ENCODE measurements at regions not wholly inside any gene's neighbourhood (a gene's known extent, or its start where the extent isn't known, plus 50 kb on each side); places are given as distances from the start of the nearest gene placed in this dataset.

GRCh38 chr12:67757651-67758050, 109.1 kb downstream of the DYRK2 start:
- Histone ChIP-seq H3K56ac (replicated peaks; ENCODE audit: insufficient read length, low read depth, low read length) (no peak overlapping the region), H3K14ac (ENCODE audit: insufficient read length) (no peak overlapping the region), H2AFZ (ENCODE audit: low read length) (no peak overlapping the region), H4K20me1 (replicated peaks in 1 of 2; ENCODE audit: control insufficient read depth in 1 of 2, insufficient read depth in 2 of 2, low read length in 2 of 2) (no peaks in the 10 kb centered on the region), H3K4me2 (ENCODE audit: insufficient read depth in 1 of 2, low read depth in 2 of 2, low read length in 2 of 2) (no peak overlapping the region), H3K23ac (ENCODE audit: insufficient read length) (no peak overlapping the region), H3K79me1 (ENCODE audit: low read depth, low read length) (no peaks in the 10 kb centered on the region), H2AK5ac (ENCODE audit: low read depth, low read length) (no peak overlapping the region), H3K23me2 (ENCODE audit: low read depth, low read length) (no peaks in the 10 kb centered on the region), H3K79me2 (ENCODE audit: control insufficient read depth in 1 of 2, insufficient read depth in 2 of 2, low read length in 2 of 2) (no peaks in the 10 kb centered on the region), H2BK12ac (ENCODE audit: low read depth, low read length) (no peak overlapping the region), H4K91ac (replicated peaks; ENCODE audit: insufficient read length, low read length) (no peak overlapping the region), H4K5ac (ENCODE audit: insufficient read length, low read depth, low read length) (no peak overlapping the region), H2BK5ac (ENCODE audit: low read depth, low read length) (no peak overlapping the region), H3K9ac (replicated peaks in 1 of 4; ENCODE audit: extremely low read depth in 1 of 4, low read depth in 3 of 4, low read length in 3 of 4) (no peak overlapping the region), H3K36me3 (ENCODE audit: control insufficient read depth in 2 of 4, insufficient read depth in 4 of 4, low read length in 3 of 4) (no peaks in the 10 kb centered on the region), H4K8ac (ENCODE audit: extremely low read depth, insufficient read depth, low read length) (no peak overlapping the region), H3K9me3 (ENCODE audit: insufficient read depth in 2 of 2, low read depth in 1 of 2, low read length in 1 of 2) (no peaks in the 10 kb centered on the region), H3K4me3 (ENCODE audit: extremely low read depth in 1 of 4, insufficient read depth in 2 of 4, low read depth in 3 of 4, low read length in 4 of 4) (no peak overlapping the region), H3K4ac (replicated peaks; ENCODE audit: insufficient read length, low read depth, low read length) (no peak overlapping the region), H3K27me3 (replicated peaks in 1 of 4; ENCODE audit: control insufficient read depth in 3 of 4, extremely low read depth in 1 of 4, insufficient read depth in 3 of 4, low read length in 3 of 4) (no peaks in the 10 kb centered on the region), H3K18ac (ENCODE audit: extremely low read depth, low read length) (no peak overlapping the region), H2BK120ac (replicated peaks; ENCODE audit: low read depth, low read length) (no peak overlapping the region), H3K27ac (ENCODE audit: low read depth, low read length) (no peak overlapping the region), H3K4me1 (replicated peaks in 1 of 4; ENCODE audit: control insufficient read depth in 3 of 4, insufficient read depth in 4 of 4, low read length in 3 of 4) (0 out of 7 replicates have a peak, but pooled peaks cover 0 to 2% (median 0%) of the 10 kb centered on the region in 4 experiments), H2BK20ac (ENCODE audit: low read length) (no peak overlapping the region), H2BK15ac (ENCODE audit: low read length) (no peak overlapping the region)
- FAIRE-seq (no peak), DNase-seq (ENCODE audit: low read depth in 1 of 2, low spot score in 2 of 2) (no peak)
- 92% methylated on average over 2 of the region's 2 CpGs; no CpG with 5 or more reads in 1 of the 2 experiments for WGBS, 2 experiments (ENCODE audit: extremely low coverage in 1 of 2, insufficient coverage in 1 of 2, insufficient read length in 1 of 2, insufficient replicate concordance in 2 of 2, low coverage in 1 of 2, low lambda C conversion rate in 2 of 2, missing lambda C conversion rate in 1 of 2)
- TF ChIP-seq SIRT6 (IDR thresholded peaks at IDR 0.05; ENCODE audit: low read length) = no peak
- ChIA-PET POLR2A (ENCODE audit: partially characterized antibody) (no interaction called here), CTCF (ENCODE audit: partially characterized antibody) (interaction anchor here (0.7 to 0.8 kb wide), 2 partner anchors 36 to 64 kb away, joined by 3 read pairs; no protein-coding TSS in a partner anchor)

Data from H1 (cell line).